ENCODE measurements at regions not wholly inside any gene's neighbourhood (a gene's known extent, or its start where the extent isn't known, plus 50 kb on each side); places are given as distances from the start of the nearest gene placed in this dataset.

DNA sequence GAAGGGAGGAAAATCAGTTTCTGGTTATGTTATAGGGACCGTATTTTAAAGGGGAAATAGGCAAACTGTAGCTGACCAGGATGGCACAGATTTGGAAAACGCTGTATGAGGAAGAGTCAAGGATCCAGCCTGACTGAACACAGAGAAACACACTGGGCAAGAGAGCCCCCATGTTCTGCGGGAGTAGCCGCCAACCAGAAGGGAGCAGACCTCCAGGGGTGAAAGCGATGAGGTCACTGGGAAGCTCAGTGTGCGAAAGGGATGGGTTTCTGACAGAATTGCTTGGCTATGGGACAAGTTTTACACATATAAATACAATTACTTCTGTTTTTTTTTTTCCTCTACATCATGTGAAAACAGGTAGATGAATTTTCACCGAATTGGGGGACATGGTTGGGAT, 291.6 kb upstream of the PODXL start:
- no peaks in the 10 kb centered on the region for H3K27me3 ChIP-seq (replicated peaks; ENCODE audit: insufficient read depth, low read depth, low read length, poor library complexity)
- ChIA-PET POLR2A (ENCODE audit: low non-redundant PET) (no interaction called here), CTCF (no interaction called here)
- H3K9me3 ChIP-seq (ENCODE audit: low read depth, low read length, poor library complexity, severe bottlenecking): no peaks in the 10 kb centered on the region
- DNase-seq (ENCODE audit: low spot score): no peak
- no peak for TF ChIP-seq EZH2 (IDR thresholded peaks at IDR 0.05; ENCODE audit: borderline replicate concordance, low read depth, low read length, poor library complexity, severe bottlenecking)
- TF ChIP-seq, protein P1, sequence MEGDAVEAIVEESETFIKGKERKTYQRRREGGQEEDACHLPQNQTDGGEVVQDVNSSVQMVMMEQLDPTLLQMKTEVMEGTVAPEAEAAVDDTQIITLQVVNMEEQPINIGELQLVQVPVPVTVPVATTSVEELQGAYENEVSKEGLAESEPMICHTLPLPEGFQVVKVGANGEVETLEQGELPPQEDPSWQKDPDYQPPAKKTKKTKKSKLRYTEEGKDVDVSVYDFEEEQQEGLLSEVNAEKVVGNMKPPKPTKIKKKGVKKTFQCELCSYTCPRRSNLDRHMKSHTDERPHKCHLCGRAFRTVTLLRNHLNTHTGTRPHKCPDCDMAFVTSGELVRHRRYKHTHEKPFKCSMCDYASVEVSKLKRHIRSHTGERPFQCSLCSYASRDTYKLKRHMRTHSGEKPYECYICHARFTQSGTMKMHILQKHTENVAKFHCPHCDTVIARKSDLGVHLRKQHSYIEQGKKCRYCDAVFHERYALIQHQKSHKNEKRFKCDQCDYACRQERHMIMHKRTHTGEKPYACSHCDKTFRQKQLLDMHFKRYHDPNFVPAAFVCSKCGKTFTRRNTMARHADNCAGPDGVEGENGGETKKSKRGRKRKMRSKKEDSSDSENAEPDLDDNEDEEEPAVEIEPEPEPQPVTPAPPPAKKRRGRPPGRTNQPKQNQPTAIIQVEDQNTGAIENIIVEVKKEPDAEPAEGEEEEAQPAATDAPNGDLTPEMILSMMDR (conservative IDR thresholded peaks at IDR 0.05; ENCODE audit: low read depth, low read length): no peak
- no TSS peak for BruUV-seq (replicated peaks)
- no peaks in the 10 kb centered on the region for H3K36me3 ChIP-seq (ENCODE audit: insufficient read depth, low read length, poor library complexity, severe bottlenecking)
- no peak overlapping the region for H3K4me3 ChIP-seq (ENCODE audit: low read depth, low read length, poor library complexity, severe bottlenecking)
- intact Hi-C loops (cut with micrococcal nuclease; ENCODE audit: unreplicated experiment): no loop called here
- no peak overlapping the region for H3K27ac ChIP-seq (ENCODE audit: low read depth, low read length, poor library complexity, severe bottlenecking)
- no peaks in the 10 kb centered on the region for H3K4me1 ChIP-seq (ENCODE audit: insufficient read depth, low read length, poor library complexity, severe bottlenecking)

DNA sequence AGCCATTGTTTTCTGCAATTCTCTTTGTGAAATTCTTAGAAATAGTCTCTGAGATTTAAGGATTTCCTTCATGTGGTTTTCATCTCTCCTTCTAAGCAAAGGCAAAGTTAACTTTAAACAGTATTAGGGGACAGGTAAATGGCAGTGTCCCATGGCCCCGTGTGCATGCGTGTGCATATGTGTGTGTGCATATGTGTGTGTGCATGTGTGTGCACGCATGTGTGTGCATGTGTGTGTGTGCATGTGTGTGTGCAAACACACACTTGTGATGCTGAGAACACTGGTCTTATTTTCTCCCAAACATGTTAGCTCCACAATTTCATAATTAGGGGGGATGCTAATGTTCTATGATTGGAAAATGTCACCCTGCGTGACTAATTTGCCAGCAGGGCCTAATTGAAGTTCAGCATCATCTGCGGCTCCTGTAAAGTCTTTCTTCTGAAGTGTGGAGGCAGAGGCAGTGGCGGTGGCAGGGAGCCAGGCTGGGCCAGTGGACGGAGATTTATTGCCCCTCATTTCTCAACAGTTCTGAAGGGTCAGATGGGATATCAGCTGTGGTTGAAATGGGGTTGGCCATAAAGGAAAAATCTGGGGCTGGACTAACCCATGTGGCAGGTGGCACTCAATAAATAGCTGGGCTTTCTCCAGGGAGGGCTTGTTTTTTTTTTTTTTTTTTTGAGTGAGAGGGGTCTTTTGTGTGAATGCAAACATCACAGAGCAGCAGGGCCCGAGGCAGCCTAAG, 289.3 kb upstream of the PODXL start:
- Histone ChIP-seq H3K27ac (ENCODE audit: low read depth, low read length, poor library complexity, severe bottlenecking) (no peak overlapping the region), H3K4me1 (ENCODE audit: insufficient read depth, low read length, poor library complexity, severe bottlenecking) (no peaks in the 10 kb centered on the region), H3K9me3 (ENCODE audit: low read depth, low read length, poor library complexity, severe bottlenecking) (no peaks in the 10 kb centered on the region), H3K4me3 (ENCODE audit: low read depth, low read length, poor library complexity, severe bottlenecking) (no peak overlapping the region), H3K36me3 (ENCODE audit: insufficient read depth, low read length, poor library complexity, severe bottlenecking) (no peaks in the 10 kb centered on the region), H3K27me3 (replicated peaks; ENCODE audit: insufficient read depth, low read depth, low read length, poor library complexity) (no peaks in the 10 kb centered on the region)
- POLR2A ChIA-PET (ENCODE audit: low non-redundant PET): no interaction called here
- intact Hi-C loops (cut with micrococcal nuclease; ENCODE audit: unreplicated experiment): no loop called here
- TF ChIP-seq EZH2 (IDR thresholded peaks at IDR 0.05; ENCODE audit: borderline replicate concordance, low read depth, low read length, poor library complexity, severe bottlenecking): no peak
- CTCF ChIA-PET: no interaction called here
- DNase-seq (ENCODE audit: low spot score): no peak
- BruUV-seq (replicated peaks): no TSS peak

DNA sequence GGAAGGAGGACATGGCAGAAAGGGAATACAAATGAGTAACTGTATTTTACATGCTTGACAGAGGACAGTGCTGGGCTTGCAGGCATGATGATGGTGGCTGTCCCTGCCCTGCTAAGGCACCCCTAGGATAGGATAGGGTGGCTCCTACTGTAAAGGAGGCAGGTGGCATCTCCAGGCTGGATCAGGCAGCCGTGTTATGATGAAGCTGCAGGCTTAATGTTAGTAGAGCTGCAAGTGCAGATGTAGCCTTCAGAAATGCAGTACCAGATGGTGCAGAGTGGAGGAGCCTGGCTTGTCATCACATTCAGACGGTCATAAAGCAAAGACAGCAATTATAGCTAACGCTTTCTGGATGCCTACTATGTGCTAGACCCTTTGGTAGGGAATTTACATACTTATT, 287.9 kb upstream of the PODXL start:
- Histone ChIP-seq H3K4me1 (ENCODE audit: insufficient read depth, low read length, poor library complexity, severe bottlenecking) (no peaks in the 10 kb centered on the region), H3K4me3 (ENCODE audit: low read depth, low read length, poor library complexity, severe bottlenecking) (no peak overlapping the region), H3K9me3 (ENCODE audit: low read depth, low read length, poor library complexity, severe bottlenecking) (no peaks in the 10 kb centered on the region), H3K27ac (ENCODE audit: low read depth, low read length, poor library complexity, severe bottlenecking) (no peak overlapping the region), H3K36me3 (ENCODE audit: insufficient read depth, low read length, poor library complexity, severe bottlenecking) (no peaks in the 10 kb centered on the region), H3K27me3 (replicated peaks; ENCODE audit: insufficient read depth, low read depth, low read length, poor library complexity) (no peaks in the 10 kb centered on the region)
- no peak for DNase-seq (ENCODE audit: low spot score)
- intact Hi-C loops (cut with micrococcal nuclease; ENCODE audit: unreplicated experiment): no loop called here
- CTCF ChIA-PET: interaction anchor here (1.0 kb wide), 1 partner anchor 15 kb away, joined by 3 read pairs; no protein-coding TSS in a partner anchor
- BruUV-seq (replicated peaks): no TSS peak
- POLR2A ChIA-PET (ENCODE audit: low non-redundant PET): interaction anchor here (0.5 to 1.0 kb wide), 2 partner anchors 8 to 270 kb away, joined by 3 read pairs; no protein-coding TSS in a partner anchor
- no peak for TF ChIP-seq EZH2 (IDR thresholded peaks at IDR 0.05; ENCODE audit: borderline replicate concordance, low read depth, low read length, poor library complexity, severe bottlenecking)
- TF ChIP-seq, protein P1 (conservative IDR thresholded peaks at IDR 0.05; ENCODE audit: low read depth, low read length): no peak

Data from A673 (cell line).